GM13977 (cell line): ENCODE measurements at regions not wholly inside any gene's neighbourhood (a gene's known extent, or its start where the extent isn't known, plus 50 kb on each side); places are given as distances from the start of the nearest gene placed in this dataset.

Experiments used
- DNase-seq: peaks from one replicate; pipeline ENCODE4 v3.0.0; 2012; ENCODE audit warnings: low spot score
- in situ Hi-C: fragments of 300-500 bp; cut with MboI; formaldehyde crosslinking; loops from one replicate; pipeline ENCODE4 v1.12.0; 2022; ENCODE audit warnings: low sequenced_read_pairs, low pct_unique_long_range_greater_than_20kb, mixed read lengths, inconsistent platforms; ENCODE audit not compliant: unreplicated experiment
- TF ChIP-seq, protein P1 (sequence below): IDR thresholded peaks from 2 replicates; pipeline ENCODE4 v1.5.1; 2012; ENCODE audit warnings: mild to moderate bottlenecking, control low read depth; ENCODE audit not compliant: insufficient read depth; ENCODE audit errors: extremely low read depth, missing control alignments

- in situ Hi-C loops = no loop called here
- DNase-seq = no peak
- TF ChIP-seq, protein P1, sequence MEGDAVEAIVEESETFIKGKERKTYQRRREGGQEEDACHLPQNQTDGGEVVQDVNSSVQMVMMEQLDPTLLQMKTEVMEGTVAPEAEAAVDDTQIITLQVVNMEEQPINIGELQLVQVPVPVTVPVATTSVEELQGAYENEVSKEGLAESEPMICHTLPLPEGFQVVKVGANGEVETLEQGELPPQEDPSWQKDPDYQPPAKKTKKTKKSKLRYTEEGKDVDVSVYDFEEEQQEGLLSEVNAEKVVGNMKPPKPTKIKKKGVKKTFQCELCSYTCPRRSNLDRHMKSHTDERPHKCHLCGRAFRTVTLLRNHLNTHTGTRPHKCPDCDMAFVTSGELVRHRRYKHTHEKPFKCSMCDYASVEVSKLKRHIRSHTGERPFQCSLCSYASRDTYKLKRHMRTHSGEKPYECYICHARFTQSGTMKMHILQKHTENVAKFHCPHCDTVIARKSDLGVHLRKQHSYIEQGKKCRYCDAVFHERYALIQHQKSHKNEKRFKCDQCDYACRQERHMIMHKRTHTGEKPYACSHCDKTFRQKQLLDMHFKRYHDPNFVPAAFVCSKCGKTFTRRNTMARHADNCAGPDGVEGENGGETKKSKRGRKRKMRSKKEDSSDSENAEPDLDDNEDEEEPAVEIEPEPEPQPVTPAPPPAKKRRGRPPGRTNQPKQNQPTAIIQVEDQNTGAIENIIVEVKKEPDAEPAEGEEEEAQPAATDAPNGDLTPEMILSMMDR = no peak
Observed at GRCh38 chr1:4963251-4963650, 308.8 kb downstream of the AJAP1 start.

DNA sequence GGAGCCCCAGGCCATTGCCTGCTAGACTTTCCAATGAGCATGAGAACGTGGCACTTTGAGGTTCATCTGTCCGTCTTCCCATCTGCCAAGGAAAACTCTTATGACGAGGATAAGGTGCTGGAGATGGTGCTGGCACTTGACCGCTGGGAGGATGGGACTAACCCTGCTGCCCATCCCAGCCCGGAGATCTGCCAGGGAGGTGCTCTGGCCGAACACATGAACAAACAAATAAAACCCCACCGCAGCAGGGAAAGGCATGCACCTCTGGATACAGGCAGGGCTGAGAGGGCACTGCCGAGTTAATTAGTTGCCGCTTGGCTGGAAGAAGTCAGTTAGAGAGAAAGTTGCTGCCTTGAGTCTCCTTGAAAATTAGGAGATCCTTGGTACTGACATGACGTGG is 308.4 kb downstream of the AJAP1 start:
- in situ Hi-C loops = no loop called here
- TF ChIP-seq, protein P1 = no peak
- no peak for DNase-seq

- DNase-seq = no peak
- in situ Hi-C loops = no loop called here
- TF ChIP-seq, protein P1 = no peak
Observed at GRCh38 chr1:4961935-4962645, 307.7 kb downstream of the AJAP1 start.

- TF ChIP-seq, protein P1 = no peak
- in situ Hi-C loops = no loop called here
- no peak for DNase-seq
Observed at GRCh38 chr1:4960782-4961475, 306.5 kb downstream of the AJAP1 start.

DNA sequence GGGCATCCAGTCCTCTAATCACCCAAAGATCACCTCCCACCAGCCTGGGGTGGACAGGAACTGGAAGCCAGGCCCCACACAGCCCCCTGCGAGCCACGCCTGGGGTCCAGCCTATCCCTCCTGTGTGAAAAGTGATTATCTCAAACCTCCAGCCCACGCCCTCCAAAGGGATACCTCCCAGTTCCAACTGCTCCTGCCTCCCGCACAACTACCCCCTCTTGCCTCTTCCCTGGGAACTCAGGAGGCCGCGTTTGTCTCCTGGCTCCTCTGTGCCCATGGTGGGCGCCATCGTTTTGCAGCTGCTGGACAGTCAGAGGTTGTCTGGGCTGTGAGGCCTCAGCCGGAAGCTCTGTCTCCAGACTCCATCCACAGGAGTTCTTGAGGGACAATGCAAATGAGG is 305.9 kb downstream of the AJAP1 start:
- TF ChIP-seq, protein P1 = no peak
- no peak for DNase-seq
- in situ Hi-C loops = no loop called here

- no peak for DNase-seq
- in situ Hi-C loops = no loop called here
- TF ChIP-seq, protein P1 = no peak
Observed at GRCh38 chr1:4959216-4959615, 304.8 kb downstream of the AJAP1 start.
